GM19372 (cell line): ENCODE measurements at regions not wholly inside any gene's neighbourhood (a gene's known extent, or its start where the extent isn't known, plus 50 kb on each side); places are given as distances from the start of the nearest gene placed in this dataset.
"Not testable (repeated sequence)": the region's sequence is repeated elsewhere in the genome, so short reads cannot be mapped to it uniquely, and the experiment has no call there.

ENCODE experiments used
- ATAC-seq: cut with Tn5 transposase; IDR thresholded peaks from one replicate; pipeline ENCODE4 v1.9.1; 2021; ENCODE audit warnings: mild to moderate bottlenecking, low read depth, moderate library complexity; ENCODE audit not compliant: unreplicated experiment

DNA sequence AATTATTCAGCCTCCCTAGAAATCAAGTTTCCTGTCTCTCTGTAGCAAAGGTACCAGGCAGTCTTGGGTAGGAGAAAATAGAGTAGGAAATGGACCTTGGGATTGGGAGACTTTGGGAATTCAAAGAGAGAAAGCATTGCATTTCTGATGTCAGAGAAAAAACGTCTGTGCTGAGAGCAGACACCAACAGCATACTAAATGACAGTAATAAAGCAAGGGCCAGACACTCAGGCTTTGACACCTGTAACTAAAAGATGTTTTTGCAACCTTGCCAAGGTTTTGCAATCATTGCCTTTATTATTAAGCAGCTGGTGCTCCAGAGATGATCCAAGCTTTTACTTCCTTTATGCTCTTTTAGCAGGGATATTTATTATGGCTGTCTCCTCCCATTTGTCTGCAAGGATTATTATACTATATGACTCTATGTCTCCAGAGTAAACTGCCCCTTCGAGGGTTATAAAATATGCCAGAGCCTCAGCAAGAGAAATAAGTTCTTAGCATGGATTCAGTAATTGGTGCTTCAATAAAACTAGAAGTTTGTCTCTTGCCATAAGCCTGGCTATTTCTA, 85.2 kb upstream of the GRAMD1B start:
- no peak for ATAC-seq

DNA sequence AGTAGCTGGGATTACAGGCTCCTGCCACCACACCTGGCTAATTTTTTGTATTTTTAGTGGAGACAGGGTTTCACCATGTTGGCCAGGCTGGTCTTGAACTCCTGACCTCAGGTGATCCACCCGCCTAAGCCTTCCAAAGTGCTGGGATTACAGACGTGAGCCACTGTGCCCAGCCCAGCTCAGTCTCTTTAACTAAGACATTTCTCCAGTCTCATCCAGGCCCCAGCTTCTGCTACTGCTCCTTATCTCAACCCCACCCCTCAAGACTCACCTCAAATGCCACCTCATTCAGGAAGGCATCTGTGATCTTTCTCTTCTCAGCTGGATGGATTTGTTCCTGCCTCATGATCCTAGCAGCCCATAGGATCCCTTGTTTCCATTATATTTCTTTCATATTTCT, 85.9 kb upstream of the GRAMD1B start:
- not testable (repeated sequence) for ATAC-seq

DNA sequence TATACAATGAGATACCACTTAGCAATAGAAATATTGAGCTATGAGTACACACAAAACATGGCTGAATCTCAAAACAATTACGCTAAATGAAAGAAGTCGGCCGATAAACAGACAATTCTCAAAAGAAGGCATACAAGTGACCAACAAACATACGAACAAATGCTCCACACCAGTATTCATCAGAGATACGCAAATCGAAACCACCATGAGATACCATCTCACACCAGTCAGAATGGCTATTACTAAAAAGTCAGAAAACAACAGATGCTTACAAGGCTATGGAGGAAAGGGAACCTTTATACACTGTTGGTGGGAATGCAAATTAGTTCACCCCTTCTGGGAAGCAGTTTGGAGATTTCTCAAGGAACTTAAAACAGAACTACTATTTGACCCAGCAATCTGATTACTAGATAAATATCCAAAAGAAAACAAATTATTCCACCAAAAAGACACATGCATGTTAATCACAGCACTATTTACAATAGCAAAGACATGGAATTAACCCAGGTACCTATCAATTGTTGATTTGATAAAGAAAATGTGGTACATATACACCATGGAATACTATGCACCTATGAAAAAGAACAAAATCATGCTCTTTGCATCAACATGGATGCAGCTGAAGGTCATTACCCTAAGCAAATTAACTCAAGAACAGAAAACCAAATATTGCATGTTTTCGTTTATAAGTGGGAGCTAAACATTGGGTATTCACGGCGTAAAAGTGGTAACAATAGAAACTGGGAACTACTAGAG, 90.9 kb upstream of the GRAMD1B start:
- no peak for ATAC-seq

DNA sequence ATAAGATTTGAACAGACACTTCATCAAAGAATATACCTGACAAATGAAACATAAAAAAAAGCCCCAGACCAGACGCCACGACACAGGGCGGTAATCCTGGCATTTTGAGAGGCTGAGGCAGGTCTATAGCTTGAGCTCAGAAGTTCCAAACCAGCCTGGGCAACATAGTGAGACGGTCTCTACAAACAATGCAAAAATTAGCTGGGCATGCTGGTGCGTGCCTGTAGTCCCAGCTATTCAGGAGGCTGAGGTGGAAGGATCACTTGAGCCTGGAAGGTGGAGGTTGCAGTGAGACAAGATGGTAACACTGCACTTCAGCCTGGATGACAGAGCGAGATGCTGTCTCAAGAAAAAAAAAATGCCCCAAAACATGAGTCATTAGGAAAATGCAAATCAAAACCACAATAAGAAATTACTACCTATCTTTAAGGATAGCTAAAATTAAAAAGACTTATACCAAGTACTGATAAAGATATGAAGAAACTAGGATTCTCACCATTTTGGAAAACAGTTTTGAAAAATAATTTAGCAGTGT, 91.7 kb upstream of the GRAMD1B start:
- ATAC-seq = no peak

DNA sequence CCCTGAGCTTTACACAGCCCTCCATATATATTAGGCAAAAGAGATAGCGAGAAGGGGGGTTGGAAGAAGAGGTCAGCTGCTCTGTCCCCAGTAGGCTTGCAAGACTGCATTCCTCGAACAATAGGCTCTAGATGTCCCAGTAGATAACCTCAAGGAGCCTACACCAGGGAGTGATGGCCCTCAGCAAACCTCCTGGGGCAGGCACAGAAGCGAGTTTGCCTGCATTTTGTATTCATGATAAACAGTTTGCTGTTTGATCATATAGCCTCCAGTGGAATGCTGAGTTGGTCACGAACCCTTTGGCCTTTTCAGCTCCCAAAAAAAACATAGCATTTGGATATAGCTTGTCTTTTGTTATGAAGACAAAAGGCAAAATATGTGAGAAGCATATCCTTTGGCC, 95.1 kb upstream of the GRAMD1B start:
- ATAC-seq = no peak

DNA sequence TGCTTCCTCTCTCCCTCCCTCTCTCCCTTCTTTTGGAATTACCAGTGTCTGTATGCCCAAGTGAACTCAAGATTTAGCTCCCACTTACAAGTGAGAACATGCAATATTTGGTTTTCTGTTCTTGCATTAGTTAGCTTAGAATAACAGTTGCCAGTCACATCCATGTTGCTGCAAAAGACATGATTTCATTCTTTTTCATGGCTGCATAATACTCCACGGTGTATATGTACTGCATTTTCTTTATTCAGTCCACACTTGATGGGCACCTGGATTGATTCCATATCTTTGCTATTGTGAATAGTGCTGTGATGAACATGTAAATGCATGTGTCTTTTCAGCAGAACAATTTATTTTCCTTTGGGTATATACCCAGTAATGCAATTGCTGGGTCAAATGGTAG, 97.5 kb upstream of the GRAMD1B start:
- not testable (repeated sequence) for ATAC-seq

DNA sequence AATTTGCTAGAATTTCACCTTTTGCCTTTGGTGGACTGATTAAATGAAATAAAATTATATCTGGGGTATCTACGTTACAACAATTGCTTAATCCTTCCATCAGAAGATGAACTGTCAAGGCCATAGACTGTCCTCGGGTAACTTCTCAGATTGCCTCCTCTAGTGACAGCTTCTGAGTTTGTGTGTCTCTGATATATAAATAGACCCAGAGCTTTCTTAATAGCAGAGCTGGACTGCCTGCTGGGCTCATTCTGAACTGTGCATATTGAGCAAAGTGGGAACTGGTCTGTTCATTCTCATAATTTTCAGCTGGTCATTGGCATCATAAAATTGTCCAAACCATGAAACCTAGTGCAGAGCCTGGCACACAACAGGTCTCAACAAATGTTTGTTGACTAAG, 99.1 kb upstream of the GRAMD1B start:
- no peak for ATAC-seq

DNA sequence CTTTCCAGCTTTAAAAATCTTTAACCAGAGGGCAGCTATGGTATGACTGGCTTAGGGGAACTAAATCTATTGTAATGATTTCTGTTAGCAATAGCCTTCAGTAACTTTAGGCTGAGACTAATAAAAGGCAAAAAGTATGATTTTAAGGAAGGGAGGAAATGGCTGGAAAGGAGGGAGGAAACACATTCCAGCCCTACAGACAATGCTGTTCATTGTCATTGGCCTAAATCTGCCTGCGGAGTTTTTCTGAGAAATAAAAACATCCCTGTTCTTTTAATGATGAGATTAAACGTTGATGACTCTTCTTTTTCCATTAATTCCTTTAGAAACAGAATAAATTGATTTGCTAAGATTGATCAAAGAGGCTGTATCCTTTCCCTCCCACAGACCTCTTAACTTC, 99.6 kb upstream of the GRAMD1B start:
- no peak for ATAC-seq

DNA sequence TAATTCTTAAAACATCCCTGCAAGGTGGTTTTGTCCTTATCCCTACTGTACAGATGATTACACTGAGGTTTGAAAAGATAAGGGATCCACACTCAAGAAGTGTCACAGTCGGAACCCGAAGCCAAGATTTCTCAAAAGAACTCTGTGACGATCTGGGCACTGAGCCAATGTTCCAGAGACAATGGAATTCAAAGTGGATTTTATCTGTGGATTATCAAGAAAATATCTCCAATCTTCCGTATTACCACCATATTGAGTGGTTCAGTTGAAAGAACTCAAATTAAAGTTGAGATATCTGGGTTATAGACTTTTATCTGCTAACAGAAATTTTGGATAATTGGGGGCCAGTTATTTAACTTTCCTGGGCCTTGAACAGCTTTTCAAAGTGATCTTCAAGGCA, 100.0 kb upstream of the GRAMD1B start:
- no peak for ATAC-seq

DNA sequence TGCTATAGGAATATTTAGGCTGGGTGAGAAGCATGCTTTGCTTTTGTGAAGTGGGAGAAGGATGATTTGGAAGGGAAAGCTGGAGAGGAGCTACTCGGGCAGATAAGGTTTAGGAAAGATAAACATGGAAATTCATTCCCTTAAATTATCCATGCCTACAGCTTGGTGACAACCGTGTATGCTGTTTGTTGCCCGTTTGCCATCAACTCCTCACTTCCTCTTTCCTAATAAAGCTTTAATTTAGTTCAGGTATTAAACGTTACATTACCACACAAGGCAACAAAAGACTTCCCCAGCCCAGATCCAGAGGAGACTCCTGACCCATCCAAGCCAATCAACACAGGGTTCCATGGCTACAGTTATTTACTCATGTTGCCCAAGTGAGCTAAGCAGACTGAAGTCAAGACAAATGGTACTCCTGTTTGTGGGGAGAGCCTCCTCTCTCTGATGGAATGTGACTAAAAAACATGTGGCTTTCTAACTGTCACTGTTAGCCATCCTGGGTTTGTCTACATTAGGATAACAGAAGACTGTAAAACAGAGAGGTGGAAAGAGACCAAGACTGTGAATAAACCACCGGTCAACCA, 101.7 kb upstream of the GRAMD1B start:
- no peak for ATAC-seq

DNA sequence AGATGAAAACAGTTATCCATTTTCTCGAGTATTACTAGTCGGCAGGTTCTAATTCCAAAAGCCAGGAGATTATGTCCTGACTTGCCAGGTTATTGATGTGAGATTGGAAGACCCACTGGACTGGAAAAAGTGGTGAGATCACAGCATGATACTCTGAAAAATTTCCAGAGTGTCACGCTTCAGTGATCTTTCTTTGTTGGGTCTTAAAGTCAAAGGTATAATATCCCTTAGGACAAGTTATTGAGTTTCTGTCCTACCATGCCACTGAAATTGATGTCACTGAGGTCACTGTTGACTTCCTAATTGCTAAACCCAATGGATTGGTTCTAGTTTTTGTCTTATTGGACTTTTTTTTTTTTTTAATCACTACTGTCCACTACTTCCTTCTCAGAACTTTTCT, 104.5 kb upstream of the GRAMD1B start:
- ATAC-seq = no peak

DNA sequence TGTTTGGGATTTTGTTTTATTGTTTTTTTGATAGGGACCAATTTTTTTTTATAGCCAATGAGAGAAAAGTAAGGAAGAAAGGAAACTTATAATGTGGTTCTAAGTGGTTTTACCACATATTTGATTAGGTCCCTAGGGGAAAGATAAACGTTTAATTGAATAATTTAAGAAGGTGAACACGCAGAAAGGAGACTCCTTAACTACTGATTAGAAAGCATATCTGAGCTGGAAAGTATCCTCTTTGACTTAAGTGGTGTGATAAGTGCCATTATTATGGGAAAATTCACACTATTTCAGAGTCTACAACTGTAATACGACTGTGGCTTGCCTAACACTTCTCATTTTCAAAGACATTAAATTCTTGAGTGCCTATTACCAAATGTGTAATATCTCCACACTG, 106.5 kb upstream of the GRAMD1B start:
- ATAC-seq = no peak

DNA sequence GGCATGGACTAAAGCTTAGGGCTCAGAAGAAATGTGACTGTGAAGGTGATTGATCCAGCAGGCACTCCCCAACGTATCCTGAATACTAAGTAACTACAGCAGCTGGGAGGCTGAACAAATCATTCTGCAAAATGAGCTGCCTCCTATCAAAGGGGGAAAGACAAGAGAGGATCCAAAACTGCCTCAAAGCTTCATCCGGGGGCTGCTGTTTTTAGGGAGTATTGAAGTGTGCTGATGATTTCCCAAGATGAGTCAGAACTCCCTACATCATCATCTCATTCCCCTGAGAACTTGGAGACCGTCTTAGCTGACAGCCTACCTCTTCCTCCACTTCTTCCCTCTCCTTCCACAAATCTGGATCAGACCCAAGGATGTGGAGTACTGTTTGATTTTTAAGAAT, 108.4 kb upstream of the GRAMD1B start:
- ATAC-seq = no peak

DNA sequence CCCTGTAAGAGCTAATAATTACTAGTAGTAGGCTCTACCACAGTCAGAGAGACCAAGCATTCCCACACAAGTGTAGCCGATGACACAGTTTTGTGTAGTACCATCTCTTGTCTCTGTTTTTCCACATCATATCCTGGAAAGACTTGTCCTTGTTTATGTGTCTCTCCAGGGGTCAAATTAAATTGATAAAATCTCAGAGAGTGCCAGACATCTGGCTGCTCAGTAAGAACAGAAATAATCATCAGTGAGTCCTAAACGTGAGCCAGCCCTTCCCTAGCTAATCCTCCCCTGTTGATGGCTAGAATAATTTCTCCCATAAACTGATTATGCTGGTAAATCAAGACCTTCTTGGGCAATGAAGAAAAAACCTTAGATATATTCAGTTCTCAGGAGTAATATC, 111.4 kb upstream of the GRAMD1B start:
- ATAC-seq = no peak

DNA sequence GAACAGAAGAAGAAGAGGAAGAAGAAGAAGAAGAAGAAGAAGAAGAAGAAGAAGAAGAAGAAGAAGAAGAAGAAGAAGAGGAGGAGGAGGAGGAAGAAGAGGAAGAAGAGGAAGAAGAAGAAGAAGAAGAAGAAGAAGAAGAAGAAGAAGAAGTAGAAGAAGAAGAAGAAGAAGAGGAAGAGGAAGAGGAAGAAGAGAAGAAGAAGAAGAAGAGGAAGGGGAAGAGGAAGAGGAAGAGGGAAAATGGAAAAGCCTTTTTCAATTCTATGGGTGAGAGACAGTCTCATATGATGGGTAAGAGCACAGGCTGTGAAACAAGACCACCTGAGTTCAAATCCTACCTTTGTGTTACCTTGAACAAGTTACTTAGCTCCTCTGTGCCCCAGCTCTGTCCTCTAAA, 111.9 kb upstream of the GRAMD1B start:
- not testable (repeated sequence) for ATAC-seq

DNA sequence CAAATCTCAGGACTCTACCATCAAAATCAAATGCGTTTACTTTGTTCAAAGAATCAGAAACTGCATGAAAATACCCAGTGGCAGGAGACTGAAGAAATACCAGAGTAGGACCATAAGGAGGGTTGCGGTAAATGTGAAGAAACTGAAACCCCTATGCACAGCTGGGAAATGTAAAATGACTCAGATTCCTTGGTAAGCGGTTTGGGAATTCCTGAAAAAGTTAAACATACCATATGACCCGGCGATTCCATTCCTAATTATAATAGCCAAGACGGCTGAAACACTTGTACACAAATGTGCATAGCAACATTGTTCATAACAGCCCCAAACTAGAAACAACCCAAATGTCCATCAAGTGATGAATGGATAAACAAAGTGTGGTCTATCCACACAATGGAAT, 114.1 kb upstream of the GRAMD1B start:
- ATAC-seq = no peak

DNA sequence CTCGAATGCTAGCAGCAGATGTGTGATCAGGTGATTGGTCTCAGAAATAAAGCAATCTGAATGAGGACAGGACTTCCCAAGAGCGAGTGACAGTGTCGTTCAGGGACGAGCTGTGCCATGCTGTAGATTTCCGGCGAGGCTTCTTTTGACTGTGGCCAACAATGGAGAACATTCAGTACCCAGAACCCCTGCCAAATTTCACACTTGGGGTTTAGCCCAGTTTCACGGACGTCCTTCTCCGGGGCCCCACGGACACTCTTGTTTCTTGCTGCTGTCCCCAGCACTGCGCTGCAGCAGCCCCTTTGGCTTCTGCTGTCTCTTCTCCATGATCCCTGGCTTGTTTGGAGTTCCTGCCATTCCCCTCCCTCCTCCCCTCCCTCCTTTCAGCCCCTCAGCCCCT, 115.1 kb upstream of the GRAMD1B start:
- no peak for ATAC-seq

DNA sequence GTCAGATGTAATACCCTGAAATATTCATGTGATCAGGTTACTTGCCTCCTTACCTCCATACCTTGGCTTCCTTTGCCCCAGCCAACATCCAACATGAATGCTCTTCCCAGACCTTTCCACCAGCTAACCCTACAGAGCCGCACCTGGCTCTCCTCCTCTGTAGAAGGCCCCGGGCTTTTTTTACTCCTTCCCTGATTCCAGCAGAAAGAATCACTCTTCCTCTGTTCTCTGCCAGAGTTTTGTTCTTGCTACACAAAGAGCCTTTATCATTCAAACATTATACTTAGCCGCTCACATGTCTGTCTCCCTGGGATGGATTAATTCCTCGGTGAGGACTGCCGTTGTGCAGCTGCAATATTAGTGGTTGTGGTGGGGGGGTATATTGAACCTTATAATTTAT, 116.8 kb upstream of the GRAMD1B start:
- ATAC-seq = no peak

DNA sequence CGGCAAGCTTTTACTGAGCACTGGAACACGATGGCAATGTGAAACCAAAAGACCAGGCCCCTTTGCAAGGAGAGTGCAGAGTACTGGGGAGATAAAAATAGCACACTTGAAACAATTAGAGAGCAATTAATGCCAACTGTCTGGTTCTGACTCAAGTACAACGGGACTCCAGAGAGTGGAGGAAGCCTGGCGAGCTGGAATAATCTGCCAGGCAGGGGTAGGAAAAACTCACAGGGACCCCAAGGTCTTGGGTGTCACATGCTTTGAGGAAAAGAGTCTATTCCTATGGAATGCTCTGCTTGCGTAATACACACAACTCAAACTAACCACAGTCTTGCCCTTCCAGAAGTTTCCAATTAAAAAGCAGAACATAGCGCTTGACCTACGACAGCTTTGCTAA, 113.0 kb upstream of the CLMP start:
- ATAC-seq = no peak

DNA sequence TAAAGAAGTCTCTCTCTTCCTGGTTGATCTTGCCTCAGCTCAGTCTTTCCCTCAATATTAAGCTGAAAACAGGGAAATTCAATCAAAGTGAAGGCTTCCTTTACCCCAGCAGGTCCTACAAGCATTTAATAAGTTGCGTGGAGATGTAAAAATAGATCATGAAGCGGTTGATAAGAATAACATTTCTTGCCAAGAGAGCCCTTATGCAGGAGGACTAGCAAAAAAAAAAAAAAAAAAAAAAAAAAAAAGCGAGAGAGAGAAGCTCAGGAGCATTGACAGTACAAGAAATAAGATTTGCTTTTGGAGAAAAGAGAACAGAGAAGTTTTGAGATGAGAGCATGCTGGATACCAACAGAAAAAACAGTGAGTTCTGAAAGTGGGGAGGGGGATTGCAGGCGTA, 112.2 kb upstream of the CLMP start:
- no peak for ATAC-seq

DNA sequence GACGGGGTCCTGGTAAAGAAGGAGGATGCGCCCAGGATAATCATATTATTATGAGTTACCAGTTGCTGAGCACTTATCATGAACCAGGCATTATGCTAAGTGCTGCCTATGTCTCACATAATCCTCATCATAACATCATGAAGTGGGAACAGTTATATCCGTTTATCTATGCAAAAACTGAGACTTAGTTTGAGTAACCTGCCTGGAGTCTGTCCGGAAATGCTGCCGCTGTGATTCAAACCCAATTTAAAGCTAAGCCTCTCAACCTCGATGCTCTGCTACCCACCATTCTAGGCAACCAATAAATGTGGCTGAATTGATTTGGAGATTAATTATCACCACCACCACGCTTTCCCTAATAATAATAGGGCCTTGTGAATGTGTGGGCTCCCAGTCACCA, 111.5 kb upstream of the CLMP start:
- ATAC-seq = no peak
